OCI-LY3 (cell line): ENCODE measurements at regions not wholly inside any gene's neighbourhood (a gene's known extent, or its start where the extent isn't known, plus 50 kb on each side); places are given as distances from the start of the nearest gene placed in this dataset.
"Not testable (repeated sequence)": the region's sequence is repeated elsewhere in the genome, so short reads cannot be mapped to it uniquely, and the experiment has no call there.

Experiments
- H2AFZ ChIP-seq: fragments of 200-600, 300-600 bp; shearing (Covaris generic); 2 replicates; pipeline ENCODE4 v1.6.0; 2014; ENCODE audit warnings: antibody characterized with exemption, low read depth, low read length
- H3K27ac ChIP-seq: fragments of 200-600, 300-600 bp; sonication (generic); 2 replicates; pipeline ENCODE4 v1.5.1; 2014; ENCODE audit warnings: mild to moderate bottlenecking, low read length, moderate library complexity, mixed read lengths
- H3K27me3 ChIP-seq: fragments of 200-600, 300-600 bp; sonication (generic); 2 replicates; pipeline ENCODE4 v1.6.1; 2014; ENCODE audit warnings: low read depth, low read length, mixed read lengths
- H3K36me3 ChIP-seq: fragments of 200-600, 300-600 bp; sonication (generic); replicated peaks from 2 replicates; pipeline ENCODE3; 2014; ENCODE audit warnings: low read depth, low read length, mixed read lengths
- H3K4me1 ChIP-seq: fragments of 300-600, 200-600 bp; sonication (generic); 2 replicates; pipeline ENCODE4 v1.6.1; 2014; ENCODE audit warnings: low read length, mixed read lengths
- H3K4me2 ChIP-seq: fragments of 200-600, 300-600 bp; sonication (generic); 2 replicates; pipeline ENCODE4 v1.6.1; 2014; ENCODE audit warnings: low read length, mixed read lengths
- H3K4me3 ChIP-seq: fragments of 300-600, 200-600 bp; sonication (generic); 2 replicates; pipeline ENCODE4 v1.5.1; 2014; ENCODE audit warnings: antibody characterized with exemption, mild to moderate bottlenecking, low read length, moderate library complexity
- H3K79me2 ChIP-seq: fragments of 300-600, 200-600 bp; shearing (Covaris generic); 2 replicates; pipeline ENCODE4 v1.6.1; 2014; ENCODE audit warnings: mild to moderate bottlenecking, low read length, mixed read lengths
- H3K9ac ChIP-seq: fragments of 300-600, 200-600 bp; shearing (Covaris generic); 2 replicates; pipeline ENCODE4 v1.6.0; 2014; ENCODE audit warnings: mild to moderate bottlenecking, low read length, moderate library complexity
- H3K9me3 ChIP-seq: fragments of 200-600, 300-600 bp; shearing (Covaris generic); 2 replicates; pipeline ENCODE4 v1.6.1; 2014; ENCODE audit warnings: low read length, mixed read lengths; ENCODE audit not compliant: insufficient read depth
- H4K20me1 ChIP-seq: fragments of 200-600, 300-600 bp; sonication (generic); 2 replicates; pipeline ENCODE4 v1.6.1; 2016; ENCODE audit warnings: low read length, mixed read lengths; ENCODE audit not compliant: insufficient read depth
- CTCF ChIP-seq: fragments of 200-600, 300-600 bp; sonication (generic); IDR thresholded peaks from 2 replicates; pipeline ENCODE4 v1.5.1; 2014; ENCODE audit warnings: antibody characterized with exemption, low read length, low read depth
- EZH2phosphoT487 ChIP-seq: fragments of 200-600 bp; shearing (Covaris generic); IDR thresholded peaks from 2 replicates; pipeline ENCODE4 v1.6.1; 2018; ENCODE audit warnings: antibody characterized with exemption, mixed run types, low read depth

- H3K79me2 ChIP-seq: no peaks in the 10 kb centered on the region
- no peaks in the 10 kb centered on the region for H4K20me1 ChIP-seq
- no peaks in the 10 kb centered on the region for H3K9me3 ChIP-seq
- peaks cover 24% of the 10 kb centered on the region for H3K4me1 ChIP-seq
- H3K27me3 ChIP-seq: no peaks in the 10 kb centered on the region
- H3K36me3 ChIP-seq: no peaks in the 10 kb centered on the region
- TF ChIP-seq EZH2phosphoT487 (no peak), CTCF (no peak)
- H3K4me2 ChIP-seq: peak overlapping the region; percentile 76
- peak overlapping the region; percentile 55; the same call in 1 of the 2 replicates for H2AFZ ChIP-seq
- H3K27ac ChIP-seq: peak overlapping the region; percentile 24; the same call in 1 of the 2 replicates
- H3K4me3 ChIP-seq: peak overlapping the region; percentile 59
- H3K9ac ChIP-seq: no peak overlapping the region; the same call in 1 of the 2 replicates
These were observed 104.4 kb downstream of the ZNF486 start for GRCh38 chr19:20271215-20271926.

GRCh38 chr19:20269461-20269860, 102.4 kb downstream of the ZNF486 start:
- Histone ChIP-seq H3K4me2 (no peak overlapping the region), H3K27me3 (no peaks in the 10 kb centered on the region), H3K9ac (no peak overlapping the region), H3K4me3 (no peak overlapping the region), H2AFZ (no peak overlapping the region), H3K9me3 (no peaks in the 10 kb centered on the region), H3K79me2 (no peaks in the 10 kb centered on the region), H3K4me1 (peaks cover 24% of the 10 kb centered on the region), H3K36me3 (no peaks in the 10 kb centered on the region), H4K20me1 (no peaks in the 10 kb centered on the region), H3K27ac (no peak overlapping the region)
- no peak for TF ChIP-seq CTCF
- TF ChIP-seq EZH2phosphoT487: no peak

- not testable (repeated sequence) for H3K4me1 ChIP-seq, H3K9ac ChIP-seq, H2AFZ ChIP-seq, H3K27ac ChIP-seq, H3K36me3 ChIP-seq, H3K79me2 ChIP-seq, H4K20me1 ChIP-seq, H3K4me3 ChIP-seq, H3K9me3 ChIP-seq, H3K27me3 ChIP-seq, H3K4me2 ChIP-seq
These were observed 94.5 kb downstream of the ZNF486 start for GRCh38 chr19:20261513-20261912.

GRCh38 chr19:20260738-20261137, 93.7 kb downstream of the ZNF486 start:
- H2AFZ ChIP-seq, H3K27ac ChIP-seq, H3K9me3 ChIP-seq, H3K4me1 ChIP-seq, H3K4me2 ChIP-seq, H3K79me2 ChIP-seq, H3K27me3 ChIP-seq, H3K4me3 ChIP-seq, H4K20me1 ChIP-seq, H3K9ac ChIP-seq, H3K36me3 ChIP-seq: not testable (repeated sequence)

GRCh38 chr19:20259615-20260014, 92.6 kb downstream of the ZNF486 start:
- no peak overlapping the region for H3K4me2 ChIP-seq
- H3K36me3 ChIP-seq: no peaks in the 10 kb centered on the region
- TF ChIP-seq CTCF (no peak), EZH2phosphoT487 (no peak)
- H3K4me3 ChIP-seq: no peak overlapping the region
- H3K4me1 ChIP-seq: no peaks in the 10 kb centered on the region
- no peaks in the 10 kb centered on the region for H3K79me2 ChIP-seq
- no peaks in the 10 kb centered on the region for H3K27me3 ChIP-seq
- H4K20me1 ChIP-seq: no peaks in the 10 kb centered on the region
- no peak overlapping the region for H3K27ac ChIP-seq
- H3K9ac ChIP-seq: no peak overlapping the region
- 0 out of 2 replicates have a peak, but pooled peaks cover 4% of the 10 kb centered on the region for H3K9me3 ChIP-seq
- H2AFZ ChIP-seq: no peak overlapping the region
